ENCODE measurements at regions not wholly inside any gene's neighbourhood (a gene's known extent, or its start where the extent isn't known, plus 50 kb on each side); places are given as distances from the start of the nearest gene placed in this dataset.

DNA sequence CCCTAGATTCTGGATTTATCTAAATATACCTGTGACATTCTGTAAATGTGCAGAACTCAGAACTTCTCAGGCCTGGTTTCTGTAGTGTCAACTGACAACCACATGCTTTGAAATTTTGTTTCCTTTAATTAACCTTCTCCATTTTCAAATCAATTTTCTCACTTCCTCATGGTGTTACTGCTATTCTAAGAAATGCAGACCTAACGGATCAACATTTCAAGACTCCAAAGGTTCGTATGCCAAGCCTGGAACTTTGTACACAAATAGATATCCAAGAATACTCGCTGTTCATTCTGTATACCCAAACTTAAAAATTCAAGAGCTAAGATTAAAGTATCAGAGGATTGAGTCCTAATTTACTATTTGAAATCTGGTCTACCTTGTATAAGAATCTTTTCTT lies 88.1 kb downstream of the SLC24A2 start:
- TF ChIP-seq, protein P1, sequence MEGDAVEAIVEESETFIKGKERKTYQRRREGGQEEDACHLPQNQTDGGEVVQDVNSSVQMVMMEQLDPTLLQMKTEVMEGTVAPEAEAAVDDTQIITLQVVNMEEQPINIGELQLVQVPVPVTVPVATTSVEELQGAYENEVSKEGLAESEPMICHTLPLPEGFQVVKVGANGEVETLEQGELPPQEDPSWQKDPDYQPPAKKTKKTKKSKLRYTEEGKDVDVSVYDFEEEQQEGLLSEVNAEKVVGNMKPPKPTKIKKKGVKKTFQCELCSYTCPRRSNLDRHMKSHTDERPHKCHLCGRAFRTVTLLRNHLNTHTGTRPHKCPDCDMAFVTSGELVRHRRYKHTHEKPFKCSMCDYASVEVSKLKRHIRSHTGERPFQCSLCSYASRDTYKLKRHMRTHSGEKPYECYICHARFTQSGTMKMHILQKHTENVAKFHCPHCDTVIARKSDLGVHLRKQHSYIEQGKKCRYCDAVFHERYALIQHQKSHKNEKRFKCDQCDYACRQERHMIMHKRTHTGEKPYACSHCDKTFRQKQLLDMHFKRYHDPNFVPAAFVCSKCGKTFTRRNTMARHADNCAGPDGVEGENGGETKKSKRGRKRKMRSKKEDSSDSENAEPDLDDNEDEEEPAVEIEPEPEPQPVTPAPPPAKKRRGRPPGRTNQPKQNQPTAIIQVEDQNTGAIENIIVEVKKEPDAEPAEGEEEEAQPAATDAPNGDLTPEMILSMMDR (IDR thresholded peaks at IDR 0.05; ENCODE audit: low read length), result no peak
- no peak for TF ChIP-seq EZH2 (IDR thresholded peaks at IDR 0.05; ENCODE audit: borderline replicate concordance, low read length)
